ENCODE measurements at regions not wholly inside any gene's neighbourhood (a gene's known extent, or its start where the extent isn't known, plus 50 kb on each side); places are given as distances from the start of the nearest gene placed in this dataset.

DNA sequence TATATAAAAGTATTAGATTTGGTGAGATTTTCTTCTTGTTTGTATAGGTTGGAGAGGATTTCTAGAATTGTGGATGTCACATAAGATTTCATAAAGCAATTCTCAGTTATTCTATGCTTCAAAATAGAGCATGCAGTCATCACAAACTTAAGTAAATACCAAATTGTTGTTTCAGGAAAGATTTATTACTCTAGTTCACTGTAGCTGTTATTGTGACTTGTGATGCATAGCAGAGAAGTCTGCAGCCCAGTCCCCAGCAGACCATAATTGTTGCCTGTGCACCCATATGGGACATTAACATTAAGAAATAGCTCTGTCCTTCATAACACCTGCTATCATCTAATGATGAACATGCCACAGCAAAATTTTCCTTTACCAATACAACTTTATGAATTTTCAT, 228.0 kb upstream of the FAM83B start:
- no peak for TF ChIP-seq MAX (IDR thresholded peaks at IDR 0.05; ENCODE audit: low read depth, low read length)
- TF ChIP-seq, protein P1, sequence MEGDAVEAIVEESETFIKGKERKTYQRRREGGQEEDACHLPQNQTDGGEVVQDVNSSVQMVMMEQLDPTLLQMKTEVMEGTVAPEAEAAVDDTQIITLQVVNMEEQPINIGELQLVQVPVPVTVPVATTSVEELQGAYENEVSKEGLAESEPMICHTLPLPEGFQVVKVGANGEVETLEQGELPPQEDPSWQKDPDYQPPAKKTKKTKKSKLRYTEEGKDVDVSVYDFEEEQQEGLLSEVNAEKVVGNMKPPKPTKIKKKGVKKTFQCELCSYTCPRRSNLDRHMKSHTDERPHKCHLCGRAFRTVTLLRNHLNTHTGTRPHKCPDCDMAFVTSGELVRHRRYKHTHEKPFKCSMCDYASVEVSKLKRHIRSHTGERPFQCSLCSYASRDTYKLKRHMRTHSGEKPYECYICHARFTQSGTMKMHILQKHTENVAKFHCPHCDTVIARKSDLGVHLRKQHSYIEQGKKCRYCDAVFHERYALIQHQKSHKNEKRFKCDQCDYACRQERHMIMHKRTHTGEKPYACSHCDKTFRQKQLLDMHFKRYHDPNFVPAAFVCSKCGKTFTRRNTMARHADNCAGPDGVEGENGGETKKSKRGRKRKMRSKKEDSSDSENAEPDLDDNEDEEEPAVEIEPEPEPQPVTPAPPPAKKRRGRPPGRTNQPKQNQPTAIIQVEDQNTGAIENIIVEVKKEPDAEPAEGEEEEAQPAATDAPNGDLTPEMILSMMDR (IDR thresholded peaks at IDR 0.05; ENCODE audit: low read depth, low read length) = no peak
- TF ChIP-seq MYC (IDR thresholded peaks at IDR 0.05; ENCODE audit: low read depth, low read length) = no peak
- DNase-seq (ENCODE audit: low read depth) = no peak
- no peak overlapping the region for H3K4me3 ChIP-seq (ENCODE audit: low read depth, low read length)

DNA sequence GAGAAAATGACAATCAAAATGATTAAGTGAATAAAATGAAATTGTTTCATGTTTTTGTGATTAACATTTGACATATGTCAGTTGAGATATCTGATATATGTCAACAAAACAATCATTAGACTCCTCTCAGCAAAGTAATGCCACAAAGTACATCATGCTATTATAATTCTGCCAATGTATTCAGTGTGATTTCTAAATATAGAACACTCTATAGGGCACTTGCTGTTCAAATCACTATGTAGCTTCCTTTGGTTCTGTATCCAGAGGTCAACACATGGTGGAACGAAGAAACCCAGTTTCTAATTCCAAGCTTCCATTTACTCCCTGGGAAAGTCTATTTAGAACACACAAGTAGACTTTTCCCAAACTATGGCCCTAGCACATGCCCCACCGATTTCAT, 227.5 kb upstream of the FAM83B start:
- TF ChIP-seq POLR2A (IDR thresholded peaks at IDR 0.05; ENCODE audit: extremely low read depth, insufficient read length) (no peak), MAX (IDR thresholded peaks at IDR 0.05; ENCODE audit: low read depth, low read length) (no peak), MYC (IDR thresholded peaks at IDR 0.05; ENCODE audit: low read depth, low read length) (no peak)
- TF ChIP-seq, protein P1 (IDR thresholded peaks at IDR 0.05; ENCODE audit: low read depth, low read length) = no peak
- H3K4me3 ChIP-seq (ENCODE audit: low read depth, low read length) = no peak overlapping the region
- DNase-seq (ENCODE audit: low read depth) = no peak

DNA sequence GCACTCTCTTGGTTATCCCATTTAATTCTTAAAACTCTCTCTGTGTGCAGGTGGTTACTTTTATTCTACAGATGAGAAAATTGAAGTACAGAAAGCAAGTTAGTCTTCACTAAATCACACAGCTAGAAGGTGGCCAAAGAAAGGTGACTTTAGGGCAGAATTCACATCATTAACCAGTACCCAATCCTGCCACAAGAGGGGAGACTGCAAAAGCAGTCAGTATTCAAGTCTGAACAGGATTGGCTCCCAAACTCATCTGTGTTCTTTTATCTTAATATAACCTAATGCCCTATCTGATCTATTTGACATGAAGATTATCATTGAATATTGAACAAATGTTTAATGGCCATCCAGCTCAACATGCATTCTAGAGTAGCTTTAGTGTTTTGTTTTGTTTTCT, 225.3 kb upstream of the FAM83B start:
- TF ChIP-seq POLR2A (IDR thresholded peaks at IDR 0.05; ENCODE audit: extremely low read depth, insufficient read length) = no peak
- no peak for TF ChIP-seq MAX (IDR thresholded peaks at IDR 0.05; ENCODE audit: low read depth, low read length)
- TF ChIP-seq, protein P1 (IDR thresholded peaks at IDR 0.05; ENCODE audit: low read depth, low read length) = no peak
- no peak for TF ChIP-seq MYC (IDR thresholded peaks at IDR 0.05; ENCODE audit: low read depth, low read length)
- no peak for DNase-seq (ENCODE audit: low read depth)
- no peak overlapping the region for H3K4me3 ChIP-seq (ENCODE audit: low read depth, low read length)

DNA sequence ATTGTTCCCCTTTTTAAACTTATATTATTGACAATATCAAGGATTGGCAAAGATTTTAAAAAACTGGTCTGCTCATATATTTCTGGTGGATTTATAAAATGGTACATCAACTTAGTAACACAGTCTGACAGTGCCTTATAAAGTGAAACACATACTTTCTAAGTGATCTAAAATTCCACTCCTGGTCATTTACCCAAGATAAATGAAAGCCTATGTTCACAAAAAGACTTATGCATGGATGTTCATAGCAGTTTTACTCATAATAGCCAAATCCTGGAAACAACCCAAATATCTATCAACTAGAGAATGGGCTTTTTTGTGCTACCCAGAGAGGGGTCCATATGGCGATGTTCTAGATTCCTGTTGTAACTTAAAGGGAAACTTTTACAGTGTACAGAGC, 222.4 kb upstream of the FAM83B start:
- TF ChIP-seq POLR2A (IDR thresholded peaks at IDR 0.05; ENCODE audit: extremely low read depth, insufficient read length) (no peak), MAX (IDR thresholded peaks at IDR 0.05; ENCODE audit: low read depth, low read length) (no peak), MYC (IDR thresholded peaks at IDR 0.05; ENCODE audit: low read depth, low read length) (no peak)
- TF ChIP-seq, protein P1 (IDR thresholded peaks at IDR 0.05; ENCODE audit: low read depth, low read length) = no peak
- no peak overlapping the region for H3K4me3 ChIP-seq (ENCODE audit: low read depth, low read length)
- DNase-seq (ENCODE audit: low read depth) = no peak

GRCh38 chr6:54624779-54625178, 221.8 kb upstream of the FAM83B start:
- TF ChIP-seq POLR2A (IDR thresholded peaks at IDR 0.05; ENCODE audit: extremely low read depth, insufficient read length) (no peak), MAX (IDR thresholded peaks at IDR 0.05; ENCODE audit: low read depth, low read length) (no peak), MYC (IDR thresholded peaks at IDR 0.05; ENCODE audit: low read depth, low read length) (no peak)
- TF ChIP-seq, protein P1 (IDR thresholded peaks at IDR 0.05; ENCODE audit: low read depth, low read length) = no peak
- H3K4me3 ChIP-seq (ENCODE audit: low read depth, low read length) = no peak overlapping the region
- DNase-seq (ENCODE audit: low read depth) = no peak

DNA sequence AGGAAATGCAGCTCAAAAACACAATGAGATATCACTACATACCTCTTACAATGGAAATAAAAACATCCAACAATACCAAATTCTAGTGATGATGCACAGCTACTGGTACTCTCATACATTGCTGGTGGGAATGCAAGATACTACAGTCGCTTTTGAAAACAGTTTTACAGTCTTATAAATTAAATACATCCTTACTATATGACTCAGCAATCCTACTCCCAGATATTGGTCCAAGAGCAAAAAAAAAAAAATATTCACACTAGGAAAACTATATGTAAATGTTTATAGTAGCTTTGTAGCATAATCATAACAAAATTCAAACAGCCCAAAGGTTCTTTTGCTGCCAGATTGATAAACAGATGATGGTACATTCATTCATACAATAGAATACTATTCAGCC, 217.4 kb upstream of the FAM83B start:
- H3K4me3 ChIP-seq (ENCODE audit: low read depth, low read length) = no peak overlapping the region
- DNase-seq (ENCODE audit: low read depth) = no peak
- TF ChIP-seq MAX (IDR thresholded peaks at IDR 0.05; ENCODE audit: low read depth, low read length) (no peak), MYC (IDR thresholded peaks at IDR 0.05; ENCODE audit: low read depth, low read length) (no peak), POLR2A (IDR thresholded peaks at IDR 0.05; ENCODE audit: extremely low read depth, insufficient read length) (no peak)
- TF ChIP-seq, protein P1 (IDR thresholded peaks at IDR 0.05; ENCODE audit: low read depth, low read length) = no peak

Data from NB4 (cell line).